H9 (cell line): ENCODE measurements at regions not wholly inside any gene's neighbourhood (a gene's known extent, or its start where the extent isn't known, plus 50 kb on each side); places are given as distances from the start of the nearest gene placed in this dataset.

Experiments used
- DNase-seq: peaks from one replicate; pipeline ENCODE4 v3.0.0-alpha.2; 2017
- H2AFZ ChIP-seq: one replicate; pipeline ENCODE4 v1.6.1; 2013; ENCODE audit warnings: mild to moderate bottlenecking, low read length, control low read depth, moderate library complexity
- H2AK5ac ChIP-seq: 2 replicates; pipeline ENCODE4 v1.6.1; 2013; ENCODE audit warnings: low read length, control low read depth, mixed read lengths; ENCODE audit not compliant: insufficient read length
- H2BK120ac ChIP-seq: one replicate; pipeline ENCODE4 v1.6.1; 2013; ENCODE audit warnings: low read depth, mild to moderate bottlenecking, low read length, control low read depth, inconsistent platforms; ENCODE audit not compliant: poor library complexity, severe bottlenecking
- H2BK12ac ChIP-seq: 2 replicates; pipeline ENCODE4 v1.6.1; 2013; ENCODE audit warnings: low read length, control low read depth, mixed read lengths, low read depth; ENCODE audit not compliant: insufficient read length
- H2BK15ac ChIP-seq: 2 replicates; pipeline ENCODE4 v1.6.1; 2013; ENCODE audit warnings: low read depth, low read length, control low read depth
- H2BK20ac ChIP-seq: one replicate; pipeline ENCODE4 v1.6.1; 2013; ENCODE audit warnings: low read depth, mild to moderate bottlenecking, low read length, control low read depth, inconsistent platforms; ENCODE audit not compliant: poor library complexity, severe bottlenecking
- H2BK5ac ChIP-seq: 2 replicates; pipeline ENCODE4 v1.6.1; 2013; ENCODE audit warnings: low read length, control low read depth, mixed read lengths; ENCODE audit not compliant: insufficient read length
- H3K14ac ChIP-seq: 2 replicates; pipeline ENCODE4 v1.6.1; 2013; ENCODE audit warnings: low read length, control low read depth; ENCODE audit not compliant: insufficient read depth
- H3K18ac ChIP-seq: 2 replicates; pipeline ENCODE4 v1.6.1; 2013; ENCODE audit warnings: low read depth, mild to moderate bottlenecking, mixed read lengths, low read length, control low read depth; ENCODE audit not compliant: insufficient read length
- H3K23ac ChIP-seq: 2 replicates; pipeline ENCODE4 v1.6.1; 2013; ENCODE audit warnings: low read length, control low read depth, mixed read lengths, low read depth; ENCODE audit not compliant: insufficient read length
- H3K23me2 ChIP-seq: 2 replicates; pipeline ENCODE4 v1.6.1; 2013; ENCODE audit warnings: low read depth, mild to moderate bottlenecking, mixed read lengths, low read length, control low read depth; ENCODE audit not compliant: insufficient read length, poor library complexity, severe bottlenecking
- H3K27ac ChIP-seq: 2 replicates; pipeline ENCODE4 v1.5.1; 2013; ENCODE audit warnings: low read length, control low read depth, mixed read lengths, low read depth; ENCODE audit not compliant: insufficient read length
- H3K27me3 ChIP-seq: 2 replicates; pipeline ENCODE4 v1.6.1; 2013; ENCODE audit warnings: low read length, control low read depth, inconsistent platforms; ENCODE audit not compliant: insufficient read depth
- H3K4ac ChIP-seq: 2 replicates; pipeline ENCODE4 v1.6.1; 2013; ENCODE audit warnings: low read depth, mild to moderate bottlenecking, control low read depth, inconsistent platforms, low read length, moderate library complexity
- H3K4me1 ChIP-seq: 2 replicates; pipeline ENCODE4 v1.6.1; 2013; ENCODE audit warnings: low read length, control low read depth, inconsistent platforms; ENCODE audit not compliant: insufficient read depth
- H3K4me2 ChIP-seq: 2 replicates; pipeline ENCODE4 v1.6.1; 2013; ENCODE audit warnings: low read length, control low read depth, mixed read lengths; ENCODE audit not compliant: insufficient read length, insufficient read depth
- H3K56ac ChIP-seq: 2 replicates; pipeline ENCODE4 v1.6.1; 2013; ENCODE audit warnings: low read depth, mild to moderate bottlenecking, mixed read lengths, low read length, control low read depth; ENCODE audit not compliant: insufficient read length
- H3K79me1 ChIP-seq: 2 replicates; pipeline ENCODE4 v1.6.1; 2013; ENCODE audit warnings: low read depth, mild to moderate bottlenecking, moderate library complexity, low read length, control low read depth, inconsistent platforms; ENCODE audit not compliant: insufficient read depth, poor library complexity, severe bottlenecking
- H3K79me2 ChIP-seq: 2 replicates; pipeline ENCODE4 v1.6.1; 2013; ENCODE audit warnings: low read length, control low read depth, inconsistent platforms; ENCODE audit not compliant: insufficient read depth
- H3K9ac ChIP-seq: 2 replicates; pipeline ENCODE4 v1.6.1; 2013; ENCODE audit warnings: low read length, control low read depth, mixed read lengths; ENCODE audit not compliant: insufficient read length; ENCODE audit errors: extremely low read depth
- H3K9me3 ChIP-seq: one replicate; pipeline ENCODE4 v1.6.1; 2013; ENCODE audit warnings: low read depth, low read length, inconsistent platforms; ENCODE audit not compliant: control insufficient read depth
- H3T11ph ChIP-seq: one replicate; pipeline ENCODE4 v1.6.1; 2013; ENCODE audit warnings: mild to moderate bottlenecking, low read length, control low read depth, inconsistent platforms
- H4K20me1 ChIP-seq: one replicate; pipeline ENCODE4 v1.6.1; 2013; ENCODE audit not compliant: control insufficient read depth, insufficient read length, insufficient read depth
- H4K5ac ChIP-seq: 2 replicates; pipeline ENCODE4 v1.6.1; 2013; ENCODE audit warnings: low read depth, mild to moderate bottlenecking, mixed read lengths, low read length, control low read depth; ENCODE audit not compliant: insufficient read length
- H4K8ac ChIP-seq: replicated peaks from 2 replicates; pipeline ENCODE4 v1.6.1; 2013; ENCODE audit warnings: low read length, control low read depth, mixed read lengths, low read depth; ENCODE audit not compliant: insufficient read length
- H4K91ac ChIP-seq: 2 replicates; pipeline ENCODE4 v1.6.1; 2013; ENCODE audit warnings: low read depth, mild to moderate bottlenecking, moderate library complexity, mixed read lengths, low read length, control low read depth; ENCODE audit not compliant: insufficient read length
- H3K27ac Mint-ChIP-seq, 3 experiments: 2 replicates in 2 of 3; 3 replicates in 1 of 3; pipeline ENCODE4 v1.8.0; 2020 to 2021; ENCODE audit warnings: mixed read lengths in 3 of 3, mild to moderate bottlenecking in 1 of 3, moderate library complexity in 1 of 3
- H3K27me3 Mint-ChIP-seq: 2 replicates; pipeline ENCODE4 v1.8.0; 2021; ENCODE audit warnings: low read depth, mild to moderate bottlenecking, moderate library complexity, mixed read lengths
- H3K36me3 Mint-ChIP-seq, 3 experiments: 2 replicates in 2 of 3; 3 replicates in 1 of 3; pipeline ENCODE4 v1.8.0; 2020 to 2021; ENCODE audit warnings: low read depth in 3 of 3, mixed read lengths in 3 of 3; ENCODE audit not compliant: insufficient read depth in 1 of 3
- H3K4me1 Mint-ChIP-seq, 2 experiments: 2 replicates each; pipeline ENCODE4 v1.8.0; 2020; ENCODE audit warnings: mixed read lengths in 2 of 2
- H3K4me3 Mint-ChIP-seq, 2 experiments: 2 replicates in 1 of 2; 3 replicates in 1 of 2; pipeline ENCODE4 v1.8.0; 2020 to 2021; ENCODE audit warnings: mild to moderate bottlenecking in 2 of 2, mixed read lengths in 2 of 2, moderate library complexity in 1 of 2
- H3K9me3 Mint-ChIP-seq, 2 experiments: 2 replicates in 1 of 2; 3 replicates in 1 of 2; pipeline ENCODE4 v1.8.0; 2020; ENCODE audit warnings: mild to moderate bottlenecking in 2 of 2, mixed read lengths in 2 of 2, moderate library complexity in 1 of 2
- CTCF ChIP-seq: fragments of 200-600 bp; sonication (generic); conservative IDR thresholded peaks from 3 replicates; pipeline ENCODE4 v1.8.0; 2021; ENCODE audit warnings: antibody characterized with exemption, mild to moderate bottlenecking
- WGBS: extraction: QIAGEN DNeasy Blood & Tissue Kit; methylation state at CpG from one replicate; pipeline ENCODE4 v1.1.7; 2013; ENCODE audit warnings: missing lambda C conversion rate, low lambda C conversion rate, mixed read lengths; ENCODE audit not compliant: insufficient read length; ENCODE audit errors: extremely low coverage; 5-methylcytosine and 5-hydroxymethylcytosine counted together

- Histone ChIP-seq H3K23ac (no peak overlapping the region), H2BK20ac (no peak overlapping the region), H3T11ph (no peak overlapping the region), H4K20me1 (no peaks in the 10 kb centered on the region), H3K56ac (no peak overlapping the region), H3K23me2 (no peaks in the 10 kb centered on the region), H2BK5ac (no peak overlapping the region), H2AK5ac (no peak overlapping the region), H3K18ac (no peak overlapping the region), H3K14ac (no peak overlapping the region), H3K9me3 (no peaks in the 10 kb centered on the region), H2BK15ac (no peak overlapping the region), H3K79me1 (no peaks in the 10 kb centered on the region), H4K8ac (no peak overlapping the region), H3K79me2 (no peaks in the 10 kb centered on the region), H2BK120ac (no peak overlapping the region), H2AFZ (no peak overlapping the region), H3K4ac (no peak overlapping the region), H4K91ac (no peak overlapping the region), H3K27ac (no peak overlapping the region), H3K9ac (no peak overlapping the region), H3K27me3 (no peaks in the 10 kb centered on the region), H3K4me2 (no peak overlapping the region), H3K4me1 (no peaks in the 10 kb centered on the region), H4K5ac (no peak overlapping the region), H2BK12ac (no peak overlapping the region)
- Mint-ChIP-seq H3K9me3 (peaks cover 3% of the 10 kb centered on the region in 2 experiments; a peak in 3 of 5 replicates), H3K27me3 (no peaks in the 10 kb centered on the region), H3K27ac (peak overlapping the region in 1 of 3 experiments; percentile 59; a peak in 2 of 7 replicates), H3K4me3 (no peak overlapping the region), H3K36me3 (no peaks in the 10 kb centered on the region; a peak in 2 of 7 replicates), H3K4me1 (no peaks in the 10 kb centered on the region)
- DNase-seq: no peak
- TF ChIP-seq CTCF: no peak
- no CpG with 5 or more reads among the region's 1 CpG for WGBS
Observed at GRCh38 chr17:53896047-53896446, 73.3 kb downstream of the KIF2B start.
